PC-9 (cell line): ENCODE measurements at regions not wholly inside any gene's neighbourhood (a gene's known extent, or its start where the extent isn't known, plus 50 kb on each side); places are given as distances from the start of the nearest gene placed in this dataset.

Experiments
- CTCF ChIP-seq: fragments of 200-600 bp; sonication (generic); conservative IDR thresholded peaks from 2 replicates; pipeline ENCODE4 v1.6.1; 2017; ENCODE audit warnings: mixed run types, antibody characterized with exemption, mild to moderate bottlenecking, moderate library complexity
- EZH2 ChIP-seq: fragments of 200-600 bp; sonication (generic); IDR thresholded peaks from 2 replicates; pipeline ENCODE4 v1.8.0; 2017; ENCODE audit warnings: antibody characterized with exemption, low read depth

GRCh38 chr10:128837478-128837877, 629.6 kb upstream of the MGMT start:
- TF ChIP-seq CTCF, result no peak
- no peak for TF ChIP-seq EZH2
